Tibial artery (tissue), 4 donors: ENCODE measurements at regions not wholly inside any gene's neighbourhood (a gene's known extent, or its start where the extent isn't known, plus 50 kb on each side); places are given as distances from the start of the nearest gene placed in this dataset.

Source experiments
- DNase-seq, 2 donors: peaks; one replicate each; pipeline ENCODE4 v3.0.0-alpha.2; 2019
- H3K27ac ChIP-seq, 2 donors: fragments of 200-600 bp; sonication (generic) in 1 of 2; 1 replicate in 1 of 2; 2 replicates in 1 of 2; pipeline ENCODE4 v1.5.1; 2018 to 2019; ENCODE audit warnings: mild to moderate bottlenecking in 1 of 2
- H3K27me3 ChIP-seq, 2 donors: fragments of 200-600 bp; sonication (generic) in 1 of 2; one replicate each; pipeline versions ENCODE4 v1.5.1 to v1.6.0; 2016 to 2019
- H3K36me3 ChIP-seq, 3 donors: fragments of 200-600 bp; sonication (generic) in 2 of 3; one replicate each; pipeline ENCODE4 v1.5.1; 2016 to 2019; ENCODE audit warnings: mild to moderate bottlenecking in 2 of 3
- H3K4me1 ChIP-seq, 4 donors: fragments of 200-600 bp; sonication (generic) in 2 of 4; 1 replicate in 3 of 4; 2 replicates in 1 of 4; pipeline ENCODE4 v1.5.1; 2016 to 2019
- H3K4me3 ChIP-seq, 2 donors: fragments of 200-600 bp; sonication (generic) in 1 of 2; 1 replicate in 1 of 2; 2 replicates in 1 of 2; pipeline ENCODE4 v1.5.1; 2018 to 2019; ENCODE audit warnings: mild to moderate bottlenecking in 2 of 2
- H3K9me3 ChIP-seq, 3 donors: fragments of 200-600 bp; sonication (generic) in 1 of 3; one replicate each; pipeline ENCODE4 v1.5.1; 2016 to 2019
- intact Hi-C: fragments of 100-400 bp; cut with DNase I; formaldehyde crosslinking; loops from one replicate; pipeline ENCODE4 v1.15.0; 2023; ENCODE audit warnings: low total_unique reads
- TF ChIP-seq, protein P1 (sequence below), 2 experiments: fragments of 200-600 bp in 1 of 2; fragments of 450-650 bp in 1 of 2; IDR thresholded peaks; one replicate each; pipeline ENCODE4 v1.5.1; 2017 to 2019; ENCODE audit warnings: antibody characterized with exemption in 2 of 2, mild to moderate bottlenecking in 1 of 2, moderate library complexity in 1 of 2

DNA sequence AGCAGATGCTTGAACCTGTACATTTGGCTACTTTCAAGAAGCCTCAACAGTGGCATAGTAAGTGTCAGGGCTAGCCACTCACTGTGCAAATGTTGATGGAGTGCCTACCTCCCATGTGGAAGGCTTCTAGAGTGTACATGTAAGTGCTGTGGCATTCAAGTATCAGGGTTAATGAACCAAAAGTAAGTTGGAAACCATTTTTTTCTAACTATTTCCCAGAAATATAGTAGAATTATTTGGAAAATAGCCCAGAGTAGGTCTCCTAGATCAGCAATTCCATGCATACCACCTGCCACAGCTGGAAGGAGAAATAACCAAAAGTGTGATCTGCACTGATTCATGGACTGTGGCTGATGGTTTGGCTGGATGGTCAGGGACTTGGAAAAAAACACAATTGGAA, 53.3 kb downstream of the FOXD1 start:
- intact Hi-C loops, result no loop called here
- Histone ChIP-seq H3K36me3 (no peaks in the 10 kb centered on the region), H3K27ac (no peak overlapping the region), H3K4me3 (no peak overlapping the region), H3K27me3 (peaks cover 0 to 11% of the 10 kb centered on the region in 2 donors), H3K9me3 (no peaks in the 10 kb centered on the region), H3K4me1 (no peaks in the 10 kb centered on the region)
- no peak for DNase-seq
- TF ChIP-seq, protein P1, sequence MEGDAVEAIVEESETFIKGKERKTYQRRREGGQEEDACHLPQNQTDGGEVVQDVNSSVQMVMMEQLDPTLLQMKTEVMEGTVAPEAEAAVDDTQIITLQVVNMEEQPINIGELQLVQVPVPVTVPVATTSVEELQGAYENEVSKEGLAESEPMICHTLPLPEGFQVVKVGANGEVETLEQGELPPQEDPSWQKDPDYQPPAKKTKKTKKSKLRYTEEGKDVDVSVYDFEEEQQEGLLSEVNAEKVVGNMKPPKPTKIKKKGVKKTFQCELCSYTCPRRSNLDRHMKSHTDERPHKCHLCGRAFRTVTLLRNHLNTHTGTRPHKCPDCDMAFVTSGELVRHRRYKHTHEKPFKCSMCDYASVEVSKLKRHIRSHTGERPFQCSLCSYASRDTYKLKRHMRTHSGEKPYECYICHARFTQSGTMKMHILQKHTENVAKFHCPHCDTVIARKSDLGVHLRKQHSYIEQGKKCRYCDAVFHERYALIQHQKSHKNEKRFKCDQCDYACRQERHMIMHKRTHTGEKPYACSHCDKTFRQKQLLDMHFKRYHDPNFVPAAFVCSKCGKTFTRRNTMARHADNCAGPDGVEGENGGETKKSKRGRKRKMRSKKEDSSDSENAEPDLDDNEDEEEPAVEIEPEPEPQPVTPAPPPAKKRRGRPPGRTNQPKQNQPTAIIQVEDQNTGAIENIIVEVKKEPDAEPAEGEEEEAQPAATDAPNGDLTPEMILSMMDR (IDR thresholded peaks at IDR 0.05), result no peak

DNA sequence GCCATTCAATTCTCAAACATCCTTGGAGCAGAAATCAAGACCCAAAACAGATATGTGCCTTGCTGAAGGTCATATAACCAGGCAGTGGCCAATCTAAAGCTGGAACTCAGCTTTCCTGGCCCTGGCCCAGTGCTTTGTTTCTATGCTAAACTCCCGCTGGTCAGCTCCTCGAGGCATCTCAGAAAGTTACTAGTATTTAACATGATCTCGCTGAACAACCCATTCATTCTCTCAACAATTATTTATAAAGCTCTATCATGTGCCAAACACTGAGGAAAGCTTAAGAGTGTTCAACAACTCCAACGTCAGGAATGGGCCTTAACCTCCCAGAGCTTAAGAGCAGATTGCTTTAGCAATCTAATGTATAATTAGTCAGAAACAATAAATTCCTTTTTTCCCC, 54.0 kb downstream of the FOXD1 start:
- Histone ChIP-seq H3K4me1 (no peaks in the 10 kb centered on the region), H3K4me3 (no peak overlapping the region), H3K27me3 (peaks cover 0 to 11% of the 10 kb centered on the region in 2 donors), H3K9me3 (no peaks in the 10 kb centered on the region), H3K36me3 (no peaks in the 10 kb centered on the region), H3K27ac (no peak overlapping the region)
- intact Hi-C loops, result no loop called here
- TF ChIP-seq, protein P1 (IDR thresholded peaks at IDR 0.05), result no peak
- DNase-seq, result no peak

DNA sequence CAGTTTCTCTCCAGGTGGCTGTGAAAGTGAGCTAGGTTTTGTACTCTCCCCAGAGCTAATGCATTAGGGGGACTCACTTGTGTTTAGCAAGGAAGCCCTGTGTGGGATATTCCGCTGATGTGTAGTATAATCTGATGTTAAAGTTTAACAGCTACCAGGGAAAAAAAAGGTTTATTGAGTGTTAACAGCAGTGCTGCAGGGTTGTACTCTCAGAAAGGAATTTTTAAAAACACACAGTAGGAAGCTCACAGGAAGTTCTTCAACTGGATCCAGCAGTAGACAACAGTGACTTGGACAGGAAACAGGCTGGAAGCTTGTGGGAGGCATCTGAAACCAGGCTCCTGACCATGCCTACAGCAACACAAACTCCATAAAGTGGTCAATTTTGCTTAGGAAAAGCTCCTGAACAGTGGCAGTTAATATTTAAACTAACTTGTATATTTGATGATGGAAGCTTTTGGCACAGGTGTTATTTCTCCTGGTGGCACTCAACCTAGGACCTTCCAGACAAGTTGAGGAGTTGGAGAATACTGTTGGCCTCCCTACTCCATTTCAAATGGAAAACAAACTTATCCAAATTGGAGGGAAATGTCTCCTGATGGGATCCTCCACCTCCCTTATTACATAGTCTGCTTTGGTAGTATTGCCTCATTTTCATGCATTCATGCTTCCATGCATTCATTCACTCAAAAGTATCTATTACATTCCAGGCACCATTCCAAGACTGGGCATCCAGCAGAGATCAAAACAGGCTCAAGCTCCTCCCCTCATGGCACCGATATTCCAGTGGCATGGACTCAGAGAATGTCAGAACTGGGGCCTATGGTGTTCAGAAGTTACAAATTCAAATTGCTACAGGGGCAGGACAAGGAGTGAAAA, 54.7 kb downstream of the FOXD1 start:
- Histone ChIP-seq H3K4me3 (no peak overlapping the region), H3K9me3 (no peaks in the 10 kb centered on the region), H3K36me3 (no peaks in the 10 kb centered on the region), H3K27me3 (peaks cover 0 to 13% of the 10 kb centered on the region in 2 donors), H3K4me1 (no peaks in the 10 kb centered on the region), H3K27ac (no peak overlapping the region)
- TF ChIP-seq, protein P1 (IDR thresholded peaks at IDR 0.05), result no peak
- DNase-seq, result no peak
- intact Hi-C loops, result no loop called here

DNA sequence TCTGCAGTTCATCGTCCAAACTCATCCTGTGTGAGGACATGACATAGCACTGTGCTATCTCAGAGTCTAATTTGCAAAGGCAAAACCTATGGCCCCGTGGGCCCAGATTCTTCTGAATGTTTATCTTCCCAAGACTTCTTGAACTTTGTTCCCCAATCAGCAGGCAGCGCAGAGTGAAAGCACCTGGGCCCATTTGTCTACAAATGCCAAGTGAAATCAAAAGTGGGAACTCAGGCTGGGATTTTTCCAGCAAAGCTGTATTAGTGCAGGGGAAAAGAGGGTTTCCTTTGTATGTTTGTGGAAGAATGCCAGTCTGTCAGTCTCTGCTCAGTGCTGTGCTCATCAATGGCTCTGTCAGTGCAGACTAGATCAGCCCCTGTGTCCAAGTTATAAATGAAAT, 55.8 kb downstream of the FOXD1 start:
- DNase-seq, result no peak
- Histone ChIP-seq H3K27me3 (peaks cover 0 to 17% of the 10 kb centered on the region in 2 donors), H3K4me3 (no peak overlapping the region), H3K4me1 (no peaks in the 10 kb centered on the region), H3K9me3 (no peaks in the 10 kb centered on the region), H3K27ac (no peak overlapping the region), H3K36me3 (no peaks in the 10 kb centered on the region)
- intact Hi-C loops, result no loop called here
- TF ChIP-seq, protein P1 (IDR thresholded peaks at IDR 0.05), result no peak

DNA sequence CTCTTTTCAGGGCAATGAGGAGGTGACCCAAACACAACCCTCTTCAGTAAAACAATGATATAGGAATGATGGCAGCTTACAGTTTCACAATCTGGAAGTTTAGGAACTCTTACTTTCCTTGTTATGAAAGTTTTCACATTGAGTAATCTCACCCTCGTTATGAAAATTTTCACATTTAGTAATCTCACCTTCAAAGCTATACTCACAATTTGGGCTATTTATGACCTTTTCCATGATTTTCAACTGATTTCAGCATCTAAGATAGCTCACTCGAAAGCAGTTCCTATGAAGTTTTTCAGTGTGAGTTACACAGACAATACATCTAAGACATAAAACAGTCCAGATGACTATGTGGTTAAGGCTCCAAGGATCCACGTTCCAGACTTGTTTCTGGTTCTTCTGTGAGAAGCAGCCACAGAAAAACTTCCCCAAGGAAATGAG, 57.1 kb downstream of the FOXD1 start:
- Histone ChIP-seq H3K27ac (no peak overlapping the region), H3K9me3 (no peaks in the 10 kb centered on the region), H3K4me3 (no peak overlapping the region), H3K36me3 (no peaks in the 10 kb centered on the region), H3K4me1 (no peaks in the 10 kb centered on the region), H3K27me3 (peaks cover 0 to 12% of the 10 kb centered on the region in 2 donors)
- no peak for DNase-seq
- TF ChIP-seq, protein P1 (IDR thresholded peaks at IDR 0.05), result no peak
- intact Hi-C loops, result no loop called here
